ENCODE measurements at regions not wholly inside any gene's neighbourhood (a gene's known extent, or its start where the extent isn't known, plus 50 kb on each side); places are given as distances from the start of the nearest gene placed in this dataset.
"Not testable (repeated sequence)": the region's sequence is repeated elsewhere in the genome, so short reads cannot be mapped to it uniquely, and the experiment has no call there.

GRCh38 chr1:120656116-120656515, 67.6 kb upstream of the NBPF26 start:
- TF ChIP-seq RAD21 (IDR thresholded peaks at IDR 0.05; ENCODE audit: low read depth); CTCF (IDR thresholded peaks at IDR 0.05 in 2 of 3, conservative IDR thresholded peaks at IDR 0.05 in 1 of 3; ENCODE audit: borderline replicate concordance in 1 of 3, insufficient read depth in 1 of 3, low read depth in 2 of 3, low read length in 2 of 3): not testable (repeated sequence)

All from HCT116 (cell line).